Endothelial cell (in vitro differentiated cells): ENCODE measurements at regions not wholly inside any gene's neighbourhood (a gene's known extent, or its start where the extent isn't known, plus 50 kb on each side); places are given as distances from the start of the nearest gene placed in this dataset.

Experiments used
- DNase-seq: peaks from one replicate; pipeline ENCODE4 v3.0.0; 2021; ENCODE audit warnings: low spot score
- H3K27ac Mint-ChIP-seq: one replicate; pipeline ENCODE4 v1.8.0; 2021; ENCODE audit warnings: mixed read lengths, inconsistent platforms; ENCODE audit not compliant: unreplicated experiment
- H3K27me3 Mint-ChIP-seq: one replicate; pipeline ENCODE4 v1.8.0; 2021; ENCODE audit warnings: mild to moderate bottlenecking, moderate library complexity, mixed read lengths, inconsistent platforms; ENCODE audit not compliant: unreplicated experiment
- H3K36me3 Mint-ChIP-seq: one replicate; pipeline ENCODE4 v1.8.0; 2021; ENCODE audit warnings: mild to moderate bottlenecking, low read depth, mixed read lengths, inconsistent platforms; ENCODE audit not compliant: unreplicated experiment
- H3K4me1 Mint-ChIP-seq: one replicate; pipeline ENCODE4 v1.8.0; 2021; ENCODE audit warnings: mild to moderate bottlenecking, mixed read lengths, inconsistent platforms; ENCODE audit not compliant: unreplicated experiment
- H3K4me3 Mint-ChIP-seq: one replicate; pipeline ENCODE4 v1.8.0; 2021; ENCODE audit warnings: mild to moderate bottlenecking, mixed read lengths, inconsistent platforms; ENCODE audit not compliant: unreplicated experiment
- H3K9me3 Mint-ChIP-seq: one replicate; pipeline ENCODE4 v1.8.0; 2021; ENCODE audit warnings: mixed read lengths, inconsistent platforms; ENCODE audit not compliant: unreplicated experiment
- CTCF ChIP-seq: fragments of 200-600 bp; sonication (generic); IDR thresholded peaks from one replicate; pipeline ENCODE4 v1.5.0; 2021; ENCODE audit warnings: antibody characterized with exemption; ENCODE audit not compliant: unreplicated experiment

- Mint-ChIP-seq H3K9me3 (peaks cover 24% of the 10 kb centered on the region), H3K27ac (no peak overlapping the region), H3K27me3 (peaks cover 10% of the 10 kb centered on the region), H3K4me3 (no peak overlapping the region), H3K4me1 (no peaks in the 10 kb centered on the region), H3K36me3 (no peaks in the 10 kb centered on the region)
- TF ChIP-seq CTCF, result no peak
- DNase-seq, result no peak
Observed at GRCh38 chr10:37710831-37711616, 146.4 kb downstream of the ZNF248 start.

- no peak overlapping the region for H3K4me3 Mint-ChIP-seq
- no peaks in the 10 kb centered on the region for H3K4me1 Mint-ChIP-seq
- peaks cover 10% of the 10 kb centered on the region for H3K27me3 Mint-ChIP-seq
- TF ChIP-seq CTCF, result no peak
- no peak for DNase-seq
- H3K36me3 Mint-ChIP-seq, result peaks cover 3% of the 10 kb centered on the region
- H3K27ac Mint-ChIP-seq, result no peak overlapping the region
- peaks cover 33% of the 10 kb centered on the region for H3K9me3 Mint-ChIP-seq
Observed at GRCh38 chr10:37707829-37708578, 149.4 kb downstream of the ZNF248 start.

- H3K4me3 Mint-ChIP-seq, result no peak overlapping the region
- no peak for DNase-seq
- peaks cover 12% of the 10 kb centered on the region for H3K27me3 Mint-ChIP-seq
- no peaks in the 10 kb centered on the region for H3K4me1 Mint-ChIP-seq
- H3K27ac Mint-ChIP-seq, result no peak overlapping the region
- H3K9me3 Mint-ChIP-seq, result peaks cover 39% of the 10 kb centered on the region
- H3K36me3 Mint-ChIP-seq, result peaks cover 3% of the 10 kb centered on the region
- no peak for TF ChIP-seq CTCF
Observed at GRCh38 chr10:37704566-37704965, 152.8 kb downstream of the ZNF248 start.

GRCh38 chr10:37703833-37704382 lies 153.5 kb downstream of the ZNF248 start:
- no peak overlapping the region for H3K4me3 Mint-ChIP-seq
- no peak overlapping the region for H3K27ac Mint-ChIP-seq
- peaks cover 12% of the 10 kb centered on the region for H3K27me3 Mint-ChIP-seq
- no peaks in the 10 kb centered on the region for H3K4me1 Mint-ChIP-seq
- no peak for DNase-seq
- H3K9me3 Mint-ChIP-seq, result peaks cover 38% of the 10 kb centered on the region
- TF ChIP-seq CTCF, result no peak
- H3K36me3 Mint-ChIP-seq, result peaks cover 3% of the 10 kb centered on the region
